ENCODE measurements at regions not wholly inside any gene's neighbourhood (a gene's known extent, or its start where the extent isn't known, plus 50 kb on each side); places are given as distances from the start of the nearest gene placed in this dataset.

DNA sequence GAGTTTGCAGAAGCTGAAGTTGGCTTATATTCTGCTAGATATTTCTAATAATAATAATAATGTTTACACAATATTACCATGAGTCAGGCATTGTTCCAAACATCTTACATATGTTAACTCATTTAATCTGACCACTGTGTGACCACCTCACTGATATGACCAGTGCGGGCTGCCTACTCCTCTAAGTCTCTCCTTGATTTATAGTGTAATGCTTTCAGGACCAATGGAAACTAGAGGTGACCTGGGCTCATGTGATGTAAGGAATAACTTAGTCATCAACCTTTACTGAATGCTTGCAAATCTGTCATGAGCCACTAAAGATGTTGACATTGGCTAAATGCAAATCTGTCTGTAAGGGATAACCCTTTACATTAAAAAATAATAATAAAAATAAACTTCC is 51.1 kb upstream of the GPR6 start:
- TF ChIP-seq CTCF (IDR thresholded peaks at IDR 0.05 in 8 of 11, conservative IDR thresholded peaks at IDR 0.05 in 3 of 11), result no peak
- TF ChIP-seq POLR2A (IDR thresholded peaks at IDR 0.05), result no peak
- TF ChIP-seq POLR2AphosphoS5 (IDR thresholded peaks at IDR 0.05), result no peak

All from spleen (tissue), 7 donors.